LNCaP clone FGC (cell line): ENCODE measurements at regions not wholly inside any gene's neighbourhood (a gene's known extent, or its start where the extent isn't known, plus 50 kb on each side); places are given as distances from the start of the nearest gene placed in this dataset.

ENCODE experiments used
- DNase-seq: peaks from one replicate; pipeline ENCODE4 v3.0.0-alpha.2; 2011; ENCODE audit warnings: low read depth
- H3K4me3 ChIP-seq: 2 replicates; pipeline ENCODE4 v1.5.1; 2011; ENCODE audit warnings: mild to moderate bottlenecking, low read depth, low read length, control low read depth
- CTCF ChIP-seq: IDR thresholded peaks from 2 replicates; pipeline ENCODE4 v1.5.1; 2012; ENCODE audit warnings: mild to moderate bottlenecking; ENCODE audit not compliant: control insufficient read depth, insufficient read depth; ENCODE audit errors: extremely low read depth

DNA sequence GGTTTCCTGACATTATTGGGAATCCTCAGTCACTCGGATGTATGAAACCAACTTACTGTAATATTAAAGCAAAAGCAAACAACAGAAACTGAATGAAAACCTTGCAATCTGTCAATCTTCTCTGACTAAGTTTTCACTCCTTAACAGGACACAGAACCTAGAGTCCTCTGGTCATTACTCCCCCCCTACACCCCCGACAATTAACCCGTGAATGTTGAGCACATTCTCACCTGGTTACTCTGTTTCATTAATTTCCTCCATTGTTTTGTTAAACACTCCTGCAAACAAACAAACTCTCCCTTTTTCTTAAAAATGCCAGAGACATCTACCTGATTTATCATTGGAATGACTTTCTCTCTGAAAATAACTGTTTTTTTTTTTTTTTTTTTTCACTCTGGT, 469.0 kb upstream of the PRKX start:
- no peak for TF ChIP-seq CTCF
- no peak overlapping the region for H3K4me3 ChIP-seq

DNA sequence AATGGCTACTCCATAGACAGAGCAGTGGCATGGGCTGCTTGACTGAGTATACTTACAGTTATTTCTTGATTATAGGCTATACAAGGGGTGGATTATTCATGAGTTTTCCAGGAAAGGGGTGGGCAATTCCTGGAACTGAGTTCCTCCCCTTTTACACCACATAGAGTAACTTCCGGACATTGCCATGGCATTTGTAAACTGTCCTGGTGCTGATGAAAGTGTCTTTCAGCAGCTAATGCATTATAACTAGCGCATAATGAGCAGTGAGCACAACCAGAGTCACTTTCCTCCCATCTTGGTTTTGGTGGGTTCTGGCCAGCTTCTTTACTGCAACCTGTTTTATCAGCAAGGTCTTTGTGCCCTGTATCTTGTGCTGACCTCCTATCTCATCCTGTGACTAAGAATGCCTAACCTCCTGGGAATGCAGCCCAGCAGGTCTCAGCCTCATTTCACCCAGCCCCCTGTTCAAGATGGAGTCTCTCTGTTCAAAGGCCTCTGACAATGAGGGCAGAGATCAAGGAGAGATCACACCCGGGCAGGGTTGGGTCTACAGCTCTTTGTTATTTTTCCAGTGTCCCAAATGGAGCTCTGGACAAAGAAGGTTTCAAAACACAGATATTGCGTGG, 468.4 kb upstream of the PRKX start:
- H3K4me3 ChIP-seq, result no peak overlapping the region
- DNase-seq, result no peak
- no peak for TF ChIP-seq CTCF

More for the DNA sequence above, 469.0 kb upstream of the PRKX start:
- DNase-seq, result no peak

- H3K4me3 ChIP-seq, result no peak overlapping the region
- no peak for DNase-seq
Observed at GRCh38 chrX:4179031-4179430, 465.6 kb upstream of the PRKX start.

GRCh38 chrX:4175221-4175620, 461.8 kb upstream of the PRKX start:
- no peak for DNase-seq
- no peak for TF ChIP-seq CTCF
- H3K4me3 ChIP-seq, result no peak overlapping the region

More at GRCh38 chrX:4179031-4179430, 465.6 kb upstream of the PRKX start:
- TF ChIP-seq CTCF, result no peak

GRCh38 chrX:4173743-4174142, 460.3 kb upstream of the PRKX start:
- DNase-seq, result no peak
- no peak overlapping the region for H3K4me3 ChIP-seq
- no peak for TF ChIP-seq CTCF

DNA sequence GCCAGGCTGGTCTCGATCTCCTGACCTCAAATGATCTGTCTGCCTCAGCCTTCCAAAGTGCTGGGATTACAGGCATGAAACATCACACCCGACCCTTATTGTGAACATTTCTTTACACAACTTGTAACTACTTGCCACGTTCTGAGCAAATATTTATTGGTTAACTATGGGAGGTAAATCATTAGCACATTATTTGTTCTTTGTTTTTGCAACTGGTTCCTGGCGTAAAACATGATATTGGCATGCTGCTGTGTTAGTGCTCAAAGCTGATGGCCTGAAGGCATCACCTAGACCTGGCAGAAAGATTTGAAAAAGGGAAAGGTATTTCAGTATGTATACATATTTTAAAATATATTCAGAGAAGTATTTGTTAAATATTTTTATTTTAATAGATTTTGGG, 438.3 kb upstream of the PRKX start:
- no peak for DNase-seq
- H3K4me3 ChIP-seq, result no peak overlapping the region
- no peak for TF ChIP-seq CTCF

DNA sequence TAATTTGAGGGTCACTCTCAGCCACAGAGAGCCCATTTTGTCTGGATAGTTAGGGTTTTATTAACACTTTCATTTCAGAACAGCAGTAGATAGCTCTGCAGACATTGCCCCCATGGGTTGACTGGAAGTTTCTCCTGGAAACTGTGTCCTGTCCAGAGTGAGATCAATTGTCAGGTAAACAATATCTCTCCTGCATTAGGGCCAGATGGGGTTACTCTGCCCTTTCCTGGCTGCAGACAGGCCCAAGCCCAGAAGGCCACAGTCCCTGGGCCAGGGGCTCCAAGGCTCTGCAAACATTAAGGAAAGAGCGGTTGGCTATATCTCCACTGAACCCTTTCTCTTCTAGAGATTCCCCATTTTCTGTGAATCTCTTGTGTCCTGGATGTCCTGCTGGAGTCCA, 436.8 kb upstream of the PRKX start:
- no peak for DNase-seq
- H3K4me3 ChIP-seq, result no peak overlapping the region
- TF ChIP-seq CTCF, result no peak
